Epithelial cell of proximal tubule (primary cell): ENCODE measurements at regions not wholly inside any gene's neighbourhood (a gene's known extent, or its start where the extent isn't known, plus 50 kb on each side); places are given as distances from the start of the nearest gene placed in this dataset.

Experiments
- DNase-seq: peaks from one replicate; pipeline ENCODE4 v3.0.0-alpha.2; 2011; ENCODE audit warnings: low read depth
- H3K4me3 ChIP-seq: 2 replicates; pipeline ENCODE4 v1.5.1; 2011; ENCODE audit warnings: low read depth, mild to moderate bottlenecking, low read length
- CTCF ChIP-seq: conservative IDR thresholded peaks from 2 replicates; pipeline ENCODE4 v1.5.1; 2012; ENCODE audit warnings: low read depth, mild to moderate bottlenecking, low read length

GRCh38 chr2:14053105-14053504 is 579.4 kb upstream of the LRATD1 start:
- H3K4me3 ChIP-seq = no peak overlapping the region
- TF ChIP-seq CTCF = no peak
- DNase-seq = no peak

GRCh38 chr2:14064346-14064745 is 568.2 kb upstream of the LRATD1 start:
- TF ChIP-seq CTCF = no peak
- no peak overlapping the region for H3K4me3 ChIP-seq
- no peak for DNase-seq

GRCh38 chr2:14072338-14072737 is 560.2 kb upstream of the LRATD1 start:
- no peak overlapping the region for H3K4me3 ChIP-seq
- no peak for DNase-seq
- no peak for TF ChIP-seq CTCF

GRCh38 chr2:14074691-14075090 is 557.8 kb upstream of the LRATD1 start:
- no peak overlapping the region for H3K4me3 ChIP-seq
- no peak for DNase-seq
- TF ChIP-seq CTCF = no peak

- DNase-seq = no peak
- no peak for TF ChIP-seq CTCF
- no peak overlapping the region for H3K4me3 ChIP-seq
Observed at GRCh38 chr2:14079576-14079975, 552.9 kb upstream of the LRATD1 start.

- no peak for TF ChIP-seq CTCF
- H3K4me3 ChIP-seq = no peak overlapping the region
- DNase-seq = no peak
Observed at GRCh38 chr2:14081521-14081920, 551.0 kb upstream of the LRATD1 start.

GRCh38 chr2:14082640-14083039 is 549.9 kb upstream of the LRATD1 start:
- no peak for TF ChIP-seq CTCF
- H3K4me3 ChIP-seq = no peak overlapping the region
- no peak for DNase-seq
